H1 (cell line): ENCODE measurements at regions not wholly inside any gene's neighbourhood (a gene's known extent, or its start where the extent isn't known, plus 50 kb on each side); places are given as distances from the start of the nearest gene placed in this dataset.

Experiments used
- CTCF ChIA-PET: fragments of 300-600 bp; sonication (Branson Sonifier 250); formaldehyde crosslinking; loops from one replicate; lab custom pipeline; 2021; ENCODE audit not compliant: partially characterized antibody; lab: Charles Lee
- POLR2A ChIA-PET: fragments of 300-600 bp; sonication (Branson Sonifier 250); formaldehyde crosslinking; loops from one replicate; lab custom pipeline; 2021; ENCODE audit warnings: inconsistent platforms; ENCODE audit not compliant: partially characterized antibody; lab: Charles Lee
- DNase-seq, 2 experiments: peaks; one replicate each; pipeline versions ENCODE4 v3.0.0 to v3.0.0-alpha.2; 2010 to 2022; ENCODE audit warnings: low spot score in 2 of 2, low read depth in 1 of 2, mixed read lengths in 1 of 2
- FAIRE-seq: peaks from 2 replicates; lab custom pipeline; 2011; peaks lifted over from hg19 to GRCh38; lab: Jason Lieb, UNC
- H2AFZ ChIP-seq: 2 replicates; pipeline ENCODE4 v1.8.1; 2012; ENCODE audit warnings: low read length, inconsistent platforms
- H2AK5ac ChIP-seq: 2 replicates; pipeline ENCODE4 v1.6.1; 2013; ENCODE audit warnings: low read depth, low read length
- H2BK120ac ChIP-seq: replicated peaks from 2 replicates; pipeline ENCODE3; 2013; ENCODE audit warnings: low read depth, low read length, inconsistent platforms
- H2BK12ac ChIP-seq: 2 replicates; pipeline ENCODE4 v1.6.1; 2013; ENCODE audit warnings: low read depth, low read length
- H2BK15ac ChIP-seq: 2 replicates; pipeline ENCODE4 v1.6.1; 2013; ENCODE audit warnings: low read length
- H2BK20ac ChIP-seq: 2 replicates; pipeline ENCODE4 v1.6.1; 2013; ENCODE audit warnings: low read length
- H2BK5ac ChIP-seq: 2 replicates; pipeline ENCODE4 v1.6.1; 2013; ENCODE audit warnings: low read depth, low read length
- H3K14ac ChIP-seq: 2 replicates; pipeline ENCODE4 v1.6.1; 2013; ENCODE audit warnings: inconsistent platforms; ENCODE audit not compliant: insufficient read length
- H3K18ac ChIP-seq: 2 replicates; pipeline ENCODE4 v1.6.1; 2013; ENCODE audit warnings: low read length; ENCODE audit errors: extremely low read depth
- H3K23ac ChIP-seq: 2 replicates; pipeline ENCODE4 v1.6.1; 2013; ENCODE audit warnings: inconsistent platforms; ENCODE audit not compliant: insufficient read length
- H3K23me2 ChIP-seq: 2 replicates; pipeline ENCODE4 v1.6.1; 2013; ENCODE audit warnings: low read depth, low read length
- H3K27ac ChIP-seq: 2 replicates; pipeline ENCODE4 v1.6.1; 2011; ENCODE audit warnings: low read depth, low read length, inconsistent platforms
- H3K27me3 ChIP-seq, 4 experiments: replicated peaks in 1 of 4; 1 replicate in 1 of 4; 2 replicates in 3 of 4; pipeline versions ENCODE4 v1.6.1 to v1.8.1; 2011 to 2013; ENCODE audit warnings: low read length in 3 of 4, mild to moderate bottlenecking in 3 of 4, inconsistent platforms in 2 of 4, mixed read lengths in 2 of 4, moderate library complexity in 1 of 4; ENCODE audit not compliant: control insufficient read depth in 3 of 4, insufficient read depth in 3 of 4; ENCODE audit errors: extremely low read depth in 1 of 4
- H3K36me3 ChIP-seq, 4 experiments: 2 replicates each; pipeline versions ENCODE4 v1.6.1 to v1.8.1; 2011 to 2013; ENCODE audit warnings: mild to moderate bottlenecking in 4 of 4, low read length in 3 of 4, moderate library complexity in 2 of 4, control low read depth in 1 of 4, inconsistent platforms in 1 of 4; ENCODE audit not compliant: insufficient read depth in 4 of 4, control insufficient read depth in 2 of 4
- H3K4ac ChIP-seq: replicated peaks from 2 replicates; pipeline ENCODE3; 2013; ENCODE audit warnings: low read length, low read depth, mixed read lengths, inconsistent platforms; ENCODE audit not compliant: insufficient read length
- H3K4me1 ChIP-seq, 4 experiments: replicated peaks in 1 of 4; 1 replicate in 1 of 4; 2 replicates in 3 of 4; pipeline versions ENCODE4 v1.6.1 to v1.8.1; 2011 to 2013; ENCODE audit warnings: low read length in 3 of 4, inconsistent platforms in 2 of 4, mixed read lengths in 1 of 4; ENCODE audit not compliant: insufficient read depth in 4 of 4, control insufficient read depth in 3 of 4
- H3K4me2 ChIP-seq, 2 experiments: 2 replicates each; pipeline versions ENCODE4 v1.6.1 to v1.8.1; 2011 to 2013; ENCODE audit warnings: low read depth in 2 of 2, low read length in 2 of 2, control low read depth in 1 of 2, inconsistent platforms in 1 of 2, mild to moderate bottlenecking in 1 of 2; ENCODE audit not compliant: insufficient read depth in 1 of 2
- H3K4me3 ChIP-seq, 4 experiments: fragments of 200-600, 300-600 bp in 1 of 4; sonication (generic), shearing (Covaris generic), sonication (Bioruptor Twin) in 1 of 4; 2 replicates each; pipeline versions ENCODE4 v1.5.1 to v1.8.1; 2011 to 2016; ENCODE audit warnings: low read length in 4 of 4, low read depth in 3 of 4, control low read depth in 2 of 4, inconsistent platforms in 2 of 4, mild to moderate bottlenecking in 2 of 4, mixed read lengths in 1 of 4, moderate library complexity in 1 of 4; ENCODE audit not compliant: insufficient read depth in 2 of 4; ENCODE audit errors: extremely low read depth in 1 of 4
- H3K56ac ChIP-seq: replicated peaks from 2 replicates; pipeline ENCODE3; 2013; ENCODE audit warnings: low read depth, mild to moderate bottlenecking, mixed read lengths, low read length, inconsistent platforms; ENCODE audit not compliant: insufficient read length
- H3K79me1 ChIP-seq: 2 replicates; pipeline ENCODE4 v1.6.1; 2013; ENCODE audit warnings: low read depth, low read length, control low read depth
- H3K79me2 ChIP-seq, 2 experiments: 2 replicates each; pipeline versions ENCODE4 v1.6.1 to v1.8.1; 2012 to 2013; ENCODE audit warnings: low read length in 2 of 2, mild to moderate bottlenecking in 2 of 2, inconsistent platforms in 1 of 2; ENCODE audit not compliant: insufficient read depth in 2 of 2, control insufficient read depth in 1 of 2
- H3K9ac ChIP-seq, 4 experiments: replicated peaks in 1 of 4; 1 replicate in 1 of 4; 2 replicates in 3 of 4; pipeline versions ENCODE4 v1.6.1 to v1.8.1; 2011 to 2013; ENCODE audit warnings: low read depth in 3 of 4, low read length in 3 of 4, control low read depth in 2 of 4, mild to moderate bottlenecking in 2 of 4, moderate library complexity in 2 of 4, inconsistent platforms in 1 of 4; ENCODE audit errors: extremely low read depth in 1 of 4
- H3K9me3 ChIP-seq, 2 experiments: 2 replicates each; pipeline versions ENCODE4 v1.6.1 to v1.8.1; 2012 to 2013; ENCODE audit warnings: mild to moderate bottlenecking in 2 of 2, moderate library complexity in 2 of 2, control low read depth in 1 of 2, inconsistent platforms in 1 of 2, low read depth in 1 of 2, low read length in 1 of 2, mixed read lengths in 1 of 2; ENCODE audit not compliant: insufficient read depth in 2 of 2
- H4K20me1 ChIP-seq, 2 experiments: replicated peaks in 1 of 2; 2 replicates each; pipeline versions ENCODE3 to v1.8.1; 2011 to 2013; ENCODE audit warnings: inconsistent platforms in 2 of 2, low read length in 2 of 2, mild to moderate bottlenecking in 1 of 2; ENCODE audit not compliant: insufficient read depth in 2 of 2, control insufficient read depth in 1 of 2
- H4K5ac ChIP-seq: 2 replicates; pipeline ENCODE4 v1.6.1; 2013; ENCODE audit warnings: low read length, low read depth, mixed read lengths, inconsistent platforms; ENCODE audit not compliant: insufficient read length
- H4K8ac ChIP-seq: 2 replicates; pipeline ENCODE4 v1.8.0; 2013; ENCODE audit warnings: mild to moderate bottlenecking, moderate library complexity, low read length, inconsistent platforms; ENCODE audit not compliant: insufficient read depth; ENCODE audit errors: extremely low read depth
- H4K91ac ChIP-seq: replicated peaks from 2 replicates; pipeline ENCODE3; 2013; ENCODE audit warnings: low read length, mixed read lengths, inconsistent platforms; ENCODE audit not compliant: insufficient read length
- CBX5 ChIP-seq: fragments of 300-800, 300-1000 bp; sonication (generic); IDR thresholded peaks from 2 replicates; pipeline ENCODE4 v1.7.1; 2016; ENCODE audit warnings: antibody characterized with exemption, low read length, low read depth
- EP300 ChIP-seq, 2 experiments: IDR thresholded peaks; 1 replicate in 1 of 2; 2 replicates in 1 of 2; pipeline ENCODE4 v1.6.1; 2011 to 2012; ENCODE audit warnings: low read depth in 2 of 2, low read length in 2 of 2, mild to moderate bottlenecking in 2 of 2, borderline replicate concordance in 1 of 2, inconsistent platforms in 1 of 2, moderate library complexity in 1 of 2
- EZH2 ChIP-seq: fragments of 200-600 bp; sonication (generic); IDR thresholded peaks from 2 replicates; pipeline ENCODE4 v1.7.1; 2012; ENCODE audit warnings: low read depth, mild to moderate bottlenecking, moderate library complexity, low read length, inconsistent platforms; ENCODE audit not compliant: severe bottlenecking
- GABPA ChIP-seq: IDR thresholded peaks from 2 replicates; pipeline ENCODE4 v1.6.1; 2011; ENCODE audit warnings: mild to moderate bottlenecking, low read length, moderate library complexity, borderline replicate concordance; ENCODE audit not compliant: insufficient read depth
- KDM4A ChIP-seq: IDR thresholded peaks from one replicate; pipeline ENCODE4 v1.7.1; 2012; ENCODE audit warnings: low read depth, mild to moderate bottlenecking, moderate library complexity, low read length, inconsistent platforms; ENCODE audit not compliant: severe bottlenecking
- SUZ12 ChIP-seq: fragments of 200-600 bp; sonication (generic); IDR thresholded peaks from 2 replicates; pipeline ENCODE4 v1.6.1; 2012; ENCODE audit warnings: mild to moderate bottlenecking, inconsistent platforms, low read length, moderate library complexity, mixed read lengths
- TBP ChIP-seq: IDR thresholded peaks from 2 replicates; pipeline ENCODE4 v1.6.1; 2011; ENCODE audit warnings: low read depth, low read length, improper control_type of control experiment
- WGBS, 2 experiments: shearing (Covaris generic) in 1 of 2; methylation state at CpG; one replicate each; pipeline versions ENCODE4 v1.1.6 to v1.1.7; 2013 to 2015; ENCODE audit warnings: low lambda C conversion rate in 2 of 2, mixed read lengths in 2 of 2, inconsistent platforms in 1 of 2, low coverage in 1 of 2, missing lambda C conversion rate in 1 of 2; ENCODE audit not compliant: insufficient replicate concordance in 2 of 2, insufficient coverage in 1 of 2, insufficient read length in 1 of 2; ENCODE audit errors: extremely low coverage in 1 of 2, missing lambda C conversion rate in 1 of 2; 5-methylcytosine and 5-hydroxymethylcytosine counted together
- TF ChIP-seq, protein P1 (sequence below): IDR thresholded peaks from 2 replicates; pipeline ENCODE4 v1.6.1; 2011; ENCODE audit warnings: low read length, improper control_type of control experiment

DNA sequence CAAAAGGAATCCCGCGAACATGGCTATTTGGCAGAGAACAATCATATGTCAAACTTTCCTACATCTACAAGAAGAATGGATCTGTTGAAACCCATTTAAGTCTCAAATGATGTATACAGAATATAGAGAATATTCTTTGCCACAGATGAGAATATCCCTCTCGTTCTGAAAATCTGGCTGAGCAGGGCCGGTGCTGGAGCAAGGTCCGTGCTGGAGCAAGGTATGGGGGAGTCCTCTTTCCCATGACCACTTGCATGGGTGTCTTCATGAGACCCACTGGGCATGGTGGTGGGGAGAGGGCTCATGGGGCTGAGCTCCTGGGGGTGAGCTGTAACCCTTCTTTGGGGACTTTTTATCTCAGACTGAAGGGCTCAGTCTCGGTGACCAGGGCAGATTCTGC, 440.9 kb downstream of the SOX9 start:
- H3K4me1 ChIP-seq, result peaks cover 0 to 10% (median 2%) of the 10 kb centered on the region in 4 experiments; a peak in 5 of 7 replicates
- no peak overlapping the region for H3K23ac ChIP-seq
- whole genome bisulfite sequencing, 2 experiments, result 92% methylated on average over 6 of the region's 6 CpGs; no CpG with 5 or more reads in 1 of the 2 experiments
- no peak overlapping the region for H4K8ac ChIP-seq
- H2BK5ac ChIP-seq, result no peak overlapping the region
- H2BK20ac ChIP-seq, result no peak overlapping the region
- H2AFZ ChIP-seq, result no peak overlapping the region
- no peak for TF ChIP-seq EZH2
- TF ChIP-seq EP300 (IDR thresholded peaks at IDR 0.05; ENCODE audit: borderline replicate concordance in 1 of 2, low read depth in 2 of 2, low read length in 2 of 2), result no peak
- TF ChIP-seq SUZ12, result no peak
- no peak for TF ChIP-seq CBX5
- no peak for TF ChIP-seq TBP
- TF ChIP-seq KDM4A, result no peak
- TF ChIP-seq, protein P1, sequence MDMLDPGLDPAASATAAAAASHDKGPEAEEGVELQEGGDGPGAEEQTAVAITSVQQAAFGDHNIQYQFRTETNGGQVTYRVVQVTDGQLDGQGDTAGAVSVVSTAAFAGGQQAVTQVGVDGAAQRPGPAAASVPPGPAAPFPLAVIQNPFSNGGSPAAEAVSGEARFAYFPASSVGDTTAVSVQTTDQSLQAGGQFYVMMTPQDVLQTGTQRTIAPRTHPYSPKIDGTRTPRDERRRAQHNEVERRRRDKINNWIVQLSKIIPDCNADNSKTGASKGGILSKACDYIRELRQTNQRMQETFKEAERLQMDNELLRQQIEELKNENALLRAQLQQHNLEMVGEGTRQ, result no peak
- TF ChIP-seq GABPA, result no peak
- H4K5ac ChIP-seq, result no peak overlapping the region
- no peaks in the 10 kb centered on the region for H3K27me3 ChIP-seq
- H2BK120ac ChIP-seq, result no peak overlapping the region
- H3K4ac ChIP-seq, result no peak overlapping the region
- no peak overlapping the region for H3K14ac ChIP-seq
- H2AK5ac ChIP-seq, result no peak overlapping the region
- no peak for FAIRE-seq
- DNase-seq, result no peak
- no peaks in the 10 kb centered on the region for H3K79me2 ChIP-seq
- H2BK12ac ChIP-seq, result no peak overlapping the region
- no peak overlapping the region for H2BK15ac ChIP-seq
- POLR2A ChIA-PET, result no interaction called here
- H3K79me1 ChIP-seq, result no peaks in the 10 kb centered on the region
- no peak overlapping the region for H3K56ac ChIP-seq
- H3K27ac ChIP-seq, result no peak overlapping the region
- no peaks in the 10 kb centered on the region for H3K9me3 ChIP-seq
- H3K4me2 ChIP-seq, result no peak overlapping the region
- H3K18ac ChIP-seq, result no peak overlapping the region
- no peak overlapping the region for H3K4me3 ChIP-seq
- no peak overlapping the region for H4K91ac ChIP-seq
- no peaks in the 10 kb centered on the region for H3K36me3 ChIP-seq
- H3K23me2 ChIP-seq, result peaks cover 6% of the 10 kb centered on the region; the same call in 1 of the 2 replicates
- CTCF ChIA-PET, result interaction anchor here (1.0 to 10.1 kb wide), 9 partner anchors 27 to 220 kb away, joined by 4 to 178 read pairs (median 19); no protein-coding TSS in a partner anchor
- no peak overlapping the region for H3K9ac ChIP-seq
- H4K20me1 ChIP-seq, result peaks cover 3 to 5% of the 10 kb centered on the region in 2 experiments
